ENCODE measurements at regions not wholly inside any gene's neighbourhood (a gene's known extent, or its start where the extent isn't known, plus 50 kb on each side); places are given as distances from the start of the nearest gene placed in this dataset.

DNA sequence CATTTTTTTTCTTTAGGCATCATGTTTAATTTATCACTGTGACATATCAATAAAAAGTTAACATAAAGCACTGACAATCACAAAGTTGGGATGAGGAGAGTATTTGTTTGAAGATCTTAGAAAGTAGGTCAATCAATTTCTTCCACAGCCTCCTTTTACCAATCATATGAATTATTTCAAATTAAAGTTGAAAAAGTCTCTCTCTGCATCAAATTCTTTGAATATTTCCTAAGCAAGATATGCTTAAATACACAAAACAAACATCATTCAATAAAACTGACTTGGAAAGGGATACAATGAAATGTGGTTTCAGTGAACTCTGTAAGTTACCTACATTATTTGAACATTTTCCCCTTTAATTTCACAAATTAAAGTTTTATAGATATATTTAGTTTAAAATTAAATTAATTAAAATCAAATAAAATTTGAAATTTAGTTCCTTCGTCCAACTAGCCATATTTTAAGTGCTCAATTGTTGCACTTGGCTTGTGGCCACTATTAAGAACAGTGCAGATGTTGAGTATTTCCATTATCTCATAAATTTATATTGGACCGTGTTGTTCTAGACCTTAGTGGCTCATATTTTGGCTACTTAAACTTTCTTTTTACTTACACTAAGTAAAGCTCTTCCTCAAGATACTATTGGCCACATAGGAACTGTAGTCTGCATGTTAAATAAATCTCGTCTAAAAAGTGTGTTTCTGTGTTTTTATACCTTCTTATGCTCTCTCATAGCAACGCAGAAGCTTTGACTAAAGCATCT is 949.7 kb upstream of the NUDT12 start:
- no peaks in the 10 kb centered on the region for H3K4me1 ChIP-seq (ENCODE audit: control insufficient read depth in 4 of 4, insufficient read depth in 4 of 4, low read length in 3 of 4)
- TF ChIP-seq, protein P1, sequence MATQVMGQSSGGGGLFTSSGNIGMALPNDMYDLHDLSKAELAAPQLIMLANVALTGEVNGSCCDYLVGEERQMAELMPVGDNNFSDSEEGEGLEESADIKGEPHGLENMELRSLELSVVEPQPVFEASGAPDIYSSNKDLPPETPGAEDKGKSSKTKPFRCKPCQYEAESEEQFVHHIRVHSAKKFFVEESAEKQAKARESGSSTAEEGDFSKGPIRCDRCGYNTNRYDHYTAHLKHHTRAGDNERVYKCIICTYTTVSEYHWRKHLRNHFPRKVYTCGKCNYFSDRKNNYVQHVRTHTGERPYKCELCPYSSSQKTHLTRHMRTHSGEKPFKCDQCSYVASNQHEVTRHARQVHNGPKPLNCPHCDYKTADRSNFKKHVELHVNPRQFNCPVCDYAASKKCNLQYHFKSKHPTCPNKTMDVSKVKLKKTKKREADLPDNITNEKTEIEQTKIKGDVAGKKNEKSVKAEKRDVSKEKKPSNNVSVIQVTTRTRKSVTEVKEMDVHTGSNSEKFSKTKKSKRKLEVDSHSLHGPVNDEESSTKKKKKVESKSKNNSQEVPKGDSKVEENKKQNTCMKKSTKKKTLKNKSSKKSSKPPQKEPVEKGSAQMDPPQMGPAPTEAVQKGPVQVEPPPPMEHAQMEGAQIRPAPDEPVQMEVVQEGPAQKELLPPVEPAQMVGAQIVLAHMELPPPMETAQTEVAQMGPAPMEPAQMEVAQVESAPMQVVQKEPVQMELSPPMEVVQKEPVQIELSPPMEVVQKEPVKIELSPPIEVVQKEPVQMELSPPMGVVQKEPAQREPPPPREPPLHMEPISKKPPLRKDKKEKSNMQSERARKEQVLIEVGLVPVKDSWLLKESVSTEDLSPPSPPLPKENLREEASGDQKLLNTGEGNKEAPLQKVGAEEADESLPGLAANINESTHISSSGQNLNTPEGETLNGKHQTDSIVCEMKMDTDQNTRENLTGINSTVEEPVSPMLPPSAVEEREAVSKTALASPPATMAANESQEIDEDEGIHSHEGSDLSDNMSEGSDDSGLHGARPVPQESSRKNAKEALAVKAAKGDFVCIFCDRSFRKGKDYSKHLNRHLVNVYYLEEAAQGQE (IDR thresholded peaks at IDR 0.05) = no peak
- TF ChIP-seq, protein P2, sequence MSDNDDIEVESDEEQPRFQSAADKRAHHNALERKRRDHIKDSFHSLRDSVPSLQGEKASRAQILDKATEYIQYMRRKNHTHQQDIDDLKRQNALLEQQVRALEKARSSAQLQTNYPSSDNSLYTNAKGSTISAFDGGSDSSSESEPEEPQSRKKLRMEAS (IDR thresholded peaks at IDR 0.05) = no peak
- TF ChIP-seq TAF1 (conservative IDR thresholded peaks at IDR 0.05) (no peak), FOXA1 (IDR thresholded peaks at IDR 0.05) (no peak), NR2F2 (IDR thresholded peaks at IDR 0.05) (no peak), YY1 (IDR thresholded peaks at IDR 0.05) (no peak), JUND (IDR thresholded peaks at IDR 0.05) (no peak), RAD21 (IDR thresholded peaks at IDR 0.05) (no peak), RXRA (IDR thresholded peaks at IDR 0.05) (no peak), SP1 (IDR thresholded peaks at IDR 0.05) (no peak)
- TF ChIP-seq, protein P3, sequence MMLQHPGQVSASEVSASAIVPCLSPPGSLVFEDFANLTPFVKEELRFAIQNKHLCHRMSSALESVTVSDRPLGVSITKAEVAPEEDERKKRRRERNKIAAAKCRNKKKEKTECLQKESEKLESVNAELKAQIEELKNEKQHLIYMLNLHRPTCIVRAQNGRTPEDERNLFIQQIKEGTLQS (IDR thresholded peaks at IDR 0.05) = no peak
- TF ChIP-seq, protein P4, sequence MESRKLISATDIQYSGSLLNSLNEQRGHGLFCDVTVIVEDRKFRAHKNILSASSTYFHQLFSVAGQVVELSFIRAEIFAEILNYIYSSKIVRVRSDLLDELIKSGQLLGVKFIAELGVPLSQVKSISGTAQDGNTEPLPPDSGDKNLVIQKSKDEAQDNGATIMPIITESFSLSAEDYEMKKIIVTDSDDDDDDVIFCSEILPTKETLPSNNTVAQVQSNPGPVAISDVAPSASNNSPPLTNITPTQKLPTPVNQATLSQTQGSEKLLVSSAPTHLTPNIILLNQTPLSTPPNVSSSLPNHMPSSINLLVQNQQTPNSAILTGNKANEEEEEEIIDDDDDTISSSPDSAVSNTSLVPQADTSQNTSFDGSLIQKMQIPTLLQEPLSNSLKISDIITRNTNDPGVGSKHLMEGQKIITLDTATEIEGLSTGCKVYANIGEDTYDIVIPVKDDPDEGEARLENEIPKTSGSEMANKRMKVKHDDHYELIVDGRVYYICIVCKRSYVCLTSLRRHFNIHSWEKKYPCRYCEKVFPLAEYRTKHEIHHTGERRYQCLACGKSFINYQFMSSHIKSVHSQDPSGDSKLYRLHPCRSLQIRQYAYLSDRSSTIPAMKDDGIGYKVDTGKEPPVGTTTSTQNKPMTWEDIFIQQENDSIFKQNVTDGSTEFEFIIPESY (IDR thresholded peaks at IDR 0.05) = no peak
- no peak overlapping the region for H3K9ac ChIP-seq (ENCODE audit: low read depth in 1 of 2, low read length in 2 of 2)
- WGBS = 55% methylated on average over 4 of the region's 4 CpGs
- H3K27me3 ChIP-seq (ENCODE audit: control insufficient read depth in 4 of 4, insufficient read depth in 4 of 4, low read length in 3 of 4) = no peaks in the 10 kb centered on the region
- DNase-seq (ENCODE audit: low spot score) = no peak
- no peaks in the 10 kb centered on the region for H3K36me3 ChIP-seq (ENCODE audit: control insufficient read depth in 4 of 4, insufficient read depth in 3 of 4, low read depth in 1 of 4, low read length in 3 of 4)
- H3K9me3 ChIP-seq (ENCODE audit: control insufficient read depth in 4 of 4, low read length in 3 of 4) = no peaks in the 10 kb centered on the region
- no peak overlapping the region for H3K4me3 ChIP-seq (ENCODE audit: low read depth in 1 of 3, low read length in 3 of 3)
- H3K27ac ChIP-seq (ENCODE audit: low read depth in 1 of 2, low read length in 2 of 2) = no peak overlapping the region

DNA sequence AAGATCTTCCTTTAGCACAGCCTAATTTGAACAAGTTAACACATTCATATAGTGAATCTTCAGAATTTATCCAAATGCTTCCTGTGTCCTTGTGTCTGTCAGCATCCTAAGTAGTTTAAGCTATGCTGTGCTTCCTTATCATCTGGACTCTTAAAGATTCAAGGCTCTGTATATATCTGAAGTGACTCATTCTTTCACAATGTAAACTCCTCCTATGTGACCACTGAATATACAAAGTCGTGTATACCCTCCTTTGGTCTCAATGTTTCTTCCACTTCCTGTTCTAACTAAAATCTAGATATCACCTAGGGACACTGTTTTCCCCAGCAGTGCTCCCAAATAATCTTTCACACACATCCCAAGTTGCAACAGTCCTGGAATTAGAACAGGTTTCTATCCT is 935.7 kb upstream of the NUDT12 start:
- Histone ChIP-seq H3K9ac (ENCODE audit: low read depth in 1 of 2, low read length in 2 of 2) (no peak overlapping the region), H3K27me3 (ENCODE audit: control insufficient read depth in 4 of 4, insufficient read depth in 4 of 4, low read length in 3 of 4) (no peaks in the 10 kb centered on the region), H3K9me3 (ENCODE audit: control insufficient read depth in 4 of 4, low read length in 3 of 4) (no peaks in the 10 kb centered on the region), H3K36me3 (ENCODE audit: control insufficient read depth in 4 of 4, insufficient read depth in 3 of 4, low read depth in 1 of 4, low read length in 3 of 4) (no peaks in the 10 kb centered on the region), H3K27ac (ENCODE audit: low read depth in 1 of 2, low read length in 2 of 2) (no peak overlapping the region), H3K4me1 (ENCODE audit: control insufficient read depth in 4 of 4, insufficient read depth in 4 of 4, low read length in 3 of 4) (no peaks in the 10 kb centered on the region), H3K4me3 (ENCODE audit: low read depth in 1 of 3, low read length in 3 of 3) (no peak overlapping the region)
- TF ChIP-seq, protein P1 (IDR thresholded peaks at IDR 0.05) = no peak
- TF ChIP-seq, protein P2 (IDR thresholded peaks at IDR 0.05) = no peak
- TF ChIP-seq, protein P4 (IDR thresholded peaks at IDR 0.05) = no peak
- no peak for TF ChIP-seq YY1 (IDR thresholded peaks at IDR 0.05)
- TF ChIP-seq NR2F2 (IDR thresholded peaks at IDR 0.05) = no peak
- no peak for TF ChIP-seq FOXA1 (IDR thresholded peaks at IDR 0.05)
- DNase-seq (ENCODE audit: low spot score) = no peak
- WGBS = 33% methylated on average over 1 of the region's 1 CpG

All from liver (tissue), 7 donors.